ENCODE measurements at regions not wholly inside any gene's neighbourhood (a gene's known extent, or its start where the extent isn't known, plus 50 kb on each side); places are given as distances from the start of the nearest gene placed in this dataset.

GRCh38 chr6:141095308-141095707 lies 1037.4 kb upstream of the GJE1 start:
- TF ChIP-seq CTCF (IDR thresholded peaks at IDR 0.05 in 4 of 5, conservative IDR thresholded peaks at IDR 0.05 in 1 of 5) (no peak), POLR2A (IDR thresholded peaks at IDR 0.05) (no peak)
